PFSK-1 (cell line): ENCODE measurements at regions not wholly inside any gene's neighbourhood (a gene's known extent, or its start where the extent isn't known, plus 50 kb on each side); places are given as distances from the start of the nearest gene placed in this dataset.

Experiments
- FOXP2 ChIP-seq: optimal IDR thresholded peaks from 2 replicates; pipeline ENCODE3; 2011; ENCODE audit warnings: borderline replicate concordance, control low read depth, inconsistent platforms; ENCODE audit not compliant: insufficient read depth; ENCODE audit errors: extremely low read length, extremely low read depth
- POLR2AphosphoS5 ChIP-seq: IDR thresholded peaks from 2 replicates; pipeline ENCODE4 v1.6.1; 2012; ENCODE audit warnings: low read depth, mild to moderate bottlenecking, control low read depth, low read length, moderate library complexity
- REST ChIP-seq, 2 experiments: IDR thresholded peaks; 2 replicates each; pipeline versions ENCODE4 v1.6.1 to v1.8.0; 2011 to 2012; ENCODE audit warnings: low read depth in 2 of 2, low read length in 2 of 2, control low read depth in 1 of 2, inconsistent platforms in 1 of 2, mild to moderate bottlenecking in 1 of 2, moderate library complexity in 1 of 2; ENCODE audit not compliant: insufficient read depth in 1 of 2
- SIN3A ChIP-seq: IDR thresholded peaks from 2 replicates; pipeline ENCODE4 v1.6.1; 2012; ENCODE audit warnings: mild to moderate bottlenecking, low read length, moderate library complexity, borderline replicate concordance; ENCODE audit not compliant: insufficient read depth
- TAF1 ChIP-seq: IDR thresholded peaks from 2 replicates; pipeline ENCODE4 v1.6.1; 2012; ENCODE audit warnings: low read length, control low read depth, borderline replicate concordance; ENCODE audit not compliant: insufficient read depth

GRCh38 chr13:90253806-90254205, 1093.7 kb upstream of the MIR17HG start:
- TF ChIP-seq FOXP2 (no peak), REST (IDR thresholded peaks at IDR 0.05; ENCODE audit: insufficient read depth in 1 of 2, low read depth in 2 of 2, low read length in 2 of 2) (no peak), TAF1 (no peak), POLR2AphosphoS5 (no peak), SIN3A (no peak)

- TF ChIP-seq SIN3A: no peak
- TF ChIP-seq TAF1: no peak
- TF ChIP-seq POLR2AphosphoS5: no peak
- TF ChIP-seq REST (IDR thresholded peaks at IDR 0.05; ENCODE audit: insufficient read depth in 1 of 2, low read depth in 2 of 2, low read length in 2 of 2): no peak
- no peak for TF ChIP-seq FOXP2
These were observed 1093.0 kb upstream of the MIR17HG start for GRCh38 chr13:90254437-90254836.

DNA sequence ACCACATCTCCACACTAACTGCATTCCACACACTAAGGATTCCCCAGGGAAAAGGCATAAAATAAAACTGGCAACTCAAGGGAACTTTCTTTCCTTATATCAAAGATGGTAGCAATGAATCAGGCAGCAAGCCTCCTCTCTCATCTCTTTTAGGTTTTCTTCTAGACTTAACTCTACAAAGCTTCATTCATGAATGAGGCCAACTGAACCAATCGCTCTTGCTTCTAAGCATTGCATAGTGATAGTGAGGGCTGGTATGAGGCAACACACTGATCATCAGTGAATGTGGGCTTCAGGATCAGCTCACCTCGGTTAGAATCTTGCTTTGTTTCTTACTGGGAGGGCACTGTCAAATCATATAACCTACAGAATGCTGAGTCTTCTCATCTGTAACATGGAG, 1090.7 kb upstream of the MIR17HG start:
- TF ChIP-seq TAF1 (no peak), SIN3A (no peak), REST (IDR thresholded peaks at IDR 0.05; ENCODE audit: insufficient read depth in 1 of 2, low read depth in 2 of 2, low read length in 2 of 2) (no peak), POLR2AphosphoS5 (no peak), FOXP2 (no peak)

- no peak for TF ChIP-seq FOXP2
- TF ChIP-seq TAF1: no peak
- TF ChIP-seq SIN3A: no peak
- TF ChIP-seq POLR2AphosphoS5: no peak
- no peak for TF ChIP-seq REST (IDR thresholded peaks at IDR 0.05; ENCODE audit: insufficient read depth in 1 of 2, low read depth in 2 of 2, low read length in 2 of 2)
These were observed 1089.4 kb upstream of the MIR17HG start for GRCh38 chr13:90258129-90258528.

GRCh38 chr13:90261343-90261742, 1086.1 kb upstream of the MIR17HG start:
- no peak for TF ChIP-seq POLR2AphosphoS5
- TF ChIP-seq REST (IDR thresholded peaks at IDR 0.05; ENCODE audit: insufficient read depth in 1 of 2, low read depth in 2 of 2, low read length in 2 of 2): no peak
- no peak for TF ChIP-seq TAF1
- no peak for TF ChIP-seq FOXP2
- TF ChIP-seq SIN3A: no peak
